ENCODE measurements at regions not wholly inside any gene's neighbourhood (a gene's known extent, or its start where the extent isn't known, plus 50 kb on each side); places are given as distances from the start of the nearest gene placed in this dataset.

- TF ChIP-seq CTCF (IDR thresholded peaks at IDR 0.05) (no peak), POLR2AphosphoS5 (IDR thresholded peaks at IDR 0.05) (no peak), EP300 (IDR thresholded peaks at IDR 0.05) (no peak)
These were observed 83.4 kb downstream of the SOX1 start for GRCh38 chr13:112150352-112150751.
